ENCODE measurements at regions not wholly inside any gene's neighbourhood (a gene's known extent, or its start where the extent isn't known, plus 50 kb on each side); places are given as distances from the start of the nearest gene placed in this dataset.

DNA sequence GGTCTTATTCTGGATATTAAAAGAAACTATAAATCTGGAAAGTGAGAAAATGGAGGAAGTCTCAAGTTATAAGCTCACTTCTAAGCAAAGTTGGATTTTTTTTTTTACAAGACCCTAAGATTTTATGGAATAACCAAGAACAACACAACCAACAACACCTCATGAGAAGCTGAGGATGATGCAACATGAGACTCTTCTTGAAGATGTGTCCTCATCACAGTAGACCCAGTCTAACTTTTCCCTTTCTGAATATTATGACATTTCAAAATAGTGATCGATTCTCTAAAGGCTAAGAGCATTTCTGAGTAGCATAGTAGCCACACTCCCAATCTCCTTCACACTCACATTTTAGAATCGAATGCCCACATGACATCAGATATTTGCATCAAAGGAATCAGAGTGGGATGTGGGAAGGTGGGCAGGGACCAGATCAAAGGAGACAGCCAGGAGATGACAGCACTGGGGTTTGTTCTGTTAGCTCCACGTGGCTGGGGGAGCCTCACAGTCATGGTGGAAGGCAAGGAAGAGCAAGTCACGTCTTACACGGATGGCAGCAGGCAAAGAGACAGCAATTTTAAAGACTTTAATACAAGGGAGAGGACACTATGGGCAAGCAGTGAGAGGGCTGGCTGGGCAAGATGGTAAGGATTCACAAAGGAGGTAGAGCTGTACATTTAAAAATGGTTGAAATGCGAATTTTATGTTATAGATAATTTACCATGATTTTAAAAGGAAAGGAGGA lies 90.7 kb upstream of the MYL2 start:
- H3K79me2 ChIP-seq (replicated peaks; ENCODE audit: insufficient read depth): no peaks in the 10 kb centered on the region
- H3K4me1 Mint-ChIP-seq: peaks cover 5% of the 10 kb centered on the region
- TF ChIP-seq STAT1 (IDR thresholded peaks at IDR 0.05; ENCODE audit: unreplicated experiment) (no peak), POLR2AphosphoS5 (IDR thresholded peaks at IDR 0.05; ENCODE audit: low read depth) (no peak), JUNB (IDR thresholded peaks at IDR 0.05; ENCODE audit: unreplicated experiment) (no peak), NANOG (IDR thresholded peaks at IDR 0.05; ENCODE audit: borderline replicate concordance) (no peak), ZNF331 (CRISPR knock-in tag; IDR thresholded peaks at IDR 0.05; ENCODE audit: low read depth) (no peak), CREB1 (CRISPR knock-in tag; IDR thresholded peaks at IDR 0.05; ENCODE audit: low read depth) (no peak), EZH2 (IDR thresholded peaks at IDR 0.05; ENCODE audit: low read depth, unreplicated experiment) (no peak), ZNF114 (CRISPR knock-in tag; IDR thresholded peaks at IDR 0.05) (no peak), EZH2phosphoT487 (IDR thresholded peaks at IDR 0.05; ENCODE audit: unreplicated experiment) (no peak)
- TF ChIP-seq, protein P1, sequence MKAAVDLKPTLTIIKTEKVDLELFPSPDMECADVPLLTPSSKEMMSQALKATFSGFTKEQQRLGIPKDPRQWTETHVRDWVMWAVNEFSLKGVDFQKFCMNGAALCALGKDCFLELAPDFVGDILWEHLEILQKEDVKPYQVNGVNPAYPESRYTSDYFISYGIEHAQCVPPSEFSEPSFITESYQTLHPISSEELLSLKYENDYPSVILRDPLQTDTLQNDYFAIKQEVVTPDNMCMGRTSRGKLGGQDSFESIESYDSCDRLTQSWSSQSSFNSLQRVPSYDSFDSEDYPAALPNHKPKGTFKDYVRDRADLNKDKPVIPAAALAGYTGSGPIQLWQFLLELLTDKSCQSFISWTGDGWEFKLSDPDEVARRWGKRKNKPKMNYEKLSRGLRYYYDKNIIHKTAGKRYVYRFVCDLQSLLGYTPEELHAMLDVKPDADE (IDR thresholded peaks at IDR 0.05): no peak
- TF ChIP-seq, protein P2, sequence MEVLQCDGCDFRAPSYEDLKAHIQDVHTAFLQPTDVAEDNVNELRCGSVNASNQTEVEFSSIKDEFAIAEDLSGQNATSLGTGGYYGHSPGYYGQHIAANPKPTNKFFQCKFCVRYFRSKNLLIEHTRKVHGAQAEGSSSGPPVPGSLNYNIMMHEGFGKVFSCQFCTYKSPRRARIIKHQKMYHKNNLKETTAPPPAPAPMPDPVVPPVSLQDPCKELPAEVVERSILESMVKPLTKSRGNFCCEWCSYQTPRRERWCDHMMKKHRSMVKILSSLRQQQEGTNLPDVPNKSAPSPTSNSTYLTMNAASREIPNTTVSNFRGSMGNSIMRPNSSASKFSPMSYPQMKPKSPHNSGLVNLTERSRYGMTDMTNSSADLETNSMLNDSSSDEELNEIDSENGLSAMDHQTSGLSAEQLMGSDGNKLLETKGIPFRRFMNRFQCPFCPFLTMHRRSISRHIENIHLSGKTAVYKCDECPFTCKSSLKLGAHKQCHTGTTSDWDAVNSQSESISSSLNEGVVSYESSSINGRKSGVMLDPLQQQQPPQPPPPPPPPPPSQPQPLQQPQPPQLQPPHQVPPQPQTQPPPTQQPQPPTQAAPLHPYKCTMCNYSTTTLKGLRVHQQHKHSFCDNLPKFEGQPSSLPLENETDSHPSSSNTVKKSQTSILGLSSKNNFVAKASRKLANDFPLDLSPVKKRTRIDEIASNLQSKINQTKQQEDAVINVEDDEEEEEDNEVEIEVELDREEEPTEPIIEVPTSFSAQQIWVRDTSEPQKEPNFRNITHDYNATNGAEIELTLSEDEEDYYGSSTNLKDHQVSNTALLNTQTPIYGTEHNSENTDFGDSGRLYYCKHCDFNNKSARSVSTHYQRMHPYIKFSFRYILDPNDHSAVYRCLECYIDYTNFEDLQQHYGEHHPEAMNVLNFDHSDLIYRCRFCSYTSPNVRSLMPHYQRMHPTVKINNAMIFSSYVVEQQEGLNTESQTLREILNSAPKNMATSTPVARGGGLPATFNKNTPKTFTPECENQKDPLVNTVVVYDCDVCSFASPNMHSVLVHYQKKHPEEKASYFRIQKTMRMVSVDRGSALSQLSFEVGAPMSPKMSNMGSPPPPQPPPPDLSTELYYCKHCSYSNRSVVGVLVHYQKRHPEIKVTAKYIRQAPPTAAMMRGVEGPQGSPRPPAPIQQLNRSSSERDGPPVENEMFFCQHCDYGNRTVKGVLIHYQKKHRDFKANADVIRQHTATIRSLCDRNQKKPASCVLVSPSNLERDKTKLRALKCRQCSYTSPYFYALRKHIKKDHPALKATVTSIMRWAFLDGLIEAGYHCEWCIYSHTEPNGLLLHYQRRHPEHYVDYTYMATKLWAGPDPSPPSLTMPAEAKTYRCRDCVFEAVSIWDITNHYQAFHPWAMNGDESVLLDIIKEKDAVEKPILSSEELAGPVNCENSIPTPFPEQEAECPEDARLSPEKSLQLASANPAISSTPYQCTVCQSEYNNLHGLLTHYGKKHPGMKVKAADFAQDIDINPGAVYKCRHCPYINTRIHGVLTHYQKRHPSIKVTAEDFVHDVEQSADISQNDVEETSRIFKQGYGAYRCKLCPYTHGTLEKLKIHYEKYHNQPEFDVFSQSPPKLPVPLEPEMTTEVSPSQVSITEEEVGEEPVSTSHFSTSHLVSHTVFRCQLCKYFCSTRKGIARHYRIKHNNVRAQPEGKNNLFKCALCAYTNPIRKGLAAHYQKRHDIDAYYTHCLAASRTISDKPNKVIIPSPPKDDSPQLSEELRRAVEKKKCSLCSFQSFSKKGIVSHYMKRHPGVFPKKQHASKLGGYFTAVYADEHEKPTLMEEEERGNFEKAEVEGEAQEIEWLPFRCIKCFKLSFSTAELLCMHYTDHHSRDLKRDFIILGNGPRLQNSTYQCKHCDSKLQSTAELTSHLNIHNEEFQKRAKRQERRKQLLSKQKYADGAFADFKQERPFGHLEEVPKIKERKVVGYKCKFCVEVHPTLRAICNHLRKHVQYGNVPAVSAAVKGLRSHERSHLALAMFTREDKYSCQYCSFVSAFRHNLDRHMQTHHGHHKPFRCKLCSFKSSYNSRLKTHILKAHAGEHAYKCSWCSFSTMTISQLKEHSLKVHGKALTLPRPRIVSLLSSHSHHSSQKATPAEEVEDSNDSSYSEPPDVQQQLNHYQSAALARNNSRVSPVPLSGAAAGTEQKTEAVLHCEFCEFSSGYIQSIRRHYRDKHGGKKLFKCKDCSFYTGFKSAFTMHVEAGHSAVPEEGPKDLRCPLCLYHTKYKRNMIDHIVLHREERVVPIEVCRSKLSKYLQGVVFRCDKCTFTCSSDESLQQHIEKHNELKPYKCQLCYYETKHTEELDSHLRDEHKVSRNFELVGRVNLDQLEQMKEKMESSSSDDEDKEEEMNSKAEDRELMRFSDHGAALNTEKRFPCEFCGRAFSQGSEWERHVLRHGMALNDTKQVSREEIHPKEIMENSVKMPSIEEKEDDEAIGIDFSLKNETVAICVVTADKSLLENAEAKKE (CRISPR knock-in tag; IDR thresholded peaks at IDR 0.05): no peak
- TF ChIP-seq, protein P3, sequence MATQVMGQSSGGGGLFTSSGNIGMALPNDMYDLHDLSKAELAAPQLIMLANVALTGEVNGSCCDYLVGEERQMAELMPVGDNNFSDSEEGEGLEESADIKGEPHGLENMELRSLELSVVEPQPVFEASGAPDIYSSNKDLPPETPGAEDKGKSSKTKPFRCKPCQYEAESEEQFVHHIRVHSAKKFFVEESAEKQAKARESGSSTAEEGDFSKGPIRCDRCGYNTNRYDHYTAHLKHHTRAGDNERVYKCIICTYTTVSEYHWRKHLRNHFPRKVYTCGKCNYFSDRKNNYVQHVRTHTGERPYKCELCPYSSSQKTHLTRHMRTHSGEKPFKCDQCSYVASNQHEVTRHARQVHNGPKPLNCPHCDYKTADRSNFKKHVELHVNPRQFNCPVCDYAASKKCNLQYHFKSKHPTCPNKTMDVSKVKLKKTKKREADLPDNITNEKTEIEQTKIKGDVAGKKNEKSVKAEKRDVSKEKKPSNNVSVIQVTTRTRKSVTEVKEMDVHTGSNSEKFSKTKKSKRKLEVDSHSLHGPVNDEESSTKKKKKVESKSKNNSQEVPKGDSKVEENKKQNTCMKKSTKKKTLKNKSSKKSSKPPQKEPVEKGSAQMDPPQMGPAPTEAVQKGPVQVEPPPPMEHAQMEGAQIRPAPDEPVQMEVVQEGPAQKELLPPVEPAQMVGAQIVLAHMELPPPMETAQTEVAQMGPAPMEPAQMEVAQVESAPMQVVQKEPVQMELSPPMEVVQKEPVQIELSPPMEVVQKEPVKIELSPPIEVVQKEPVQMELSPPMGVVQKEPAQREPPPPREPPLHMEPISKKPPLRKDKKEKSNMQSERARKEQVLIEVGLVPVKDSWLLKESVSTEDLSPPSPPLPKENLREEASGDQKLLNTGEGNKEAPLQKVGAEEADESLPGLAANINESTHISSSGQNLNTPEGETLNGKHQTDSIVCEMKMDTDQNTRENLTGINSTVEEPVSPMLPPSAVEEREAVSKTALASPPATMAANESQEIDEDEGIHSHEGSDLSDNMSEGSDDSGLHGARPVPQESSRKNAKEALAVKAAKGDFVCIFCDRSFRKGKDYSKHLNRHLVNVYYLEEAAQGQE (IDR thresholded peaks at IDR 0.05; ENCODE audit: unreplicated experiment): no peak
- TF ChIP-seq, protein P4, sequence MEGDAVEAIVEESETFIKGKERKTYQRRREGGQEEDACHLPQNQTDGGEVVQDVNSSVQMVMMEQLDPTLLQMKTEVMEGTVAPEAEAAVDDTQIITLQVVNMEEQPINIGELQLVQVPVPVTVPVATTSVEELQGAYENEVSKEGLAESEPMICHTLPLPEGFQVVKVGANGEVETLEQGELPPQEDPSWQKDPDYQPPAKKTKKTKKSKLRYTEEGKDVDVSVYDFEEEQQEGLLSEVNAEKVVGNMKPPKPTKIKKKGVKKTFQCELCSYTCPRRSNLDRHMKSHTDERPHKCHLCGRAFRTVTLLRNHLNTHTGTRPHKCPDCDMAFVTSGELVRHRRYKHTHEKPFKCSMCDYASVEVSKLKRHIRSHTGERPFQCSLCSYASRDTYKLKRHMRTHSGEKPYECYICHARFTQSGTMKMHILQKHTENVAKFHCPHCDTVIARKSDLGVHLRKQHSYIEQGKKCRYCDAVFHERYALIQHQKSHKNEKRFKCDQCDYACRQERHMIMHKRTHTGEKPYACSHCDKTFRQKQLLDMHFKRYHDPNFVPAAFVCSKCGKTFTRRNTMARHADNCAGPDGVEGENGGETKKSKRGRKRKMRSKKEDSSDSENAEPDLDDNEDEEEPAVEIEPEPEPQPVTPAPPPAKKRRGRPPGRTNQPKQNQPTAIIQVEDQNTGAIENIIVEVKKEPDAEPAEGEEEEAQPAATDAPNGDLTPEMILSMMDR (conservative IDR thresholded peaks at IDR 0.05; ENCODE audit: low read depth in 2 of 2): no peak
- H3K27me3 Mint-ChIP-seq (ENCODE audit: insufficient read depth, low read depth, poor library complexity): peaks cover 12% of the 10 kb centered on the region
- no peak overlapping the region for H3K4me3 Mint-ChIP-seq
- peaks cover 5% of the 10 kb centered on the region; the same call in 1 of the 2 replicates for H3K9me2 ChIP-seq (ENCODE audit: insufficient read depth)
- ATAC-seq (no peak), DNase-seq (ENCODE audit: low spot score) (no peak)
- H2AFZ ChIP-seq: 0 out of 2 replicates have a peak overlapping the region, but pooled peaks have one; percentile 5
- H3K27me3 ChIP-seq (ENCODE audit: insufficient read depth): no peaks in the 10 kb centered on the region
- no peak overlapping the region for H3K27ac Mint-ChIP-seq
- H3F3A ChIP-seq (replicated peaks; ENCODE audit: low read depth): no peaks in the 10 kb centered on the region
- no peaks in the 10 kb centered on the region for H4K20me1 ChIP-seq (replicated peaks; ENCODE audit: insufficient read depth)
- H3K9me3 Mint-ChIP-seq: peaks cover 5% of the 10 kb centered on the region
- H3K4me2 ChIP-seq: no peak overlapping the region
- peaks cover 3% of the 10 kb centered on the region; the same call in 1 of the 3 replicates for H3K36me3 Mint-ChIP-seq (ENCODE audit: low read depth)
- H3K27ac ChIP-seq (ENCODE audit: low read depth): no peak overlapping the region
- no peaks in the 10 kb centered on the region for H3K36me3 ChIP-seq (ENCODE audit: insufficient read depth)
- no peaks in the 10 kb centered on the region for H3K4me1 ChIP-seq (ENCODE audit: insufficient read depth)
- no peak overlapping the region for H3K4me3 ChIP-seq
